A673 (cell line): ENCODE measurements at regions not wholly inside any gene's neighbourhood (a gene's known extent, or its start where the extent isn't known, plus 50 kb on each side); places are given as distances from the start of the nearest gene placed in this dataset.
A peak's percentile ranks its signal among the peaks of the same experiment; 100 is the strongest.

Experiments used
- BruUV-seq: library from RNA; stranded (reverse); fragments of 400-500 nt; replicated peaks from 2 replicates; lab custom pipeline; 2021; lab: Mats Ljungman, UMichigan
- CTCF ChIA-PET: fragments of 300-600 bp; sonication (Branson Sonifier 250); formaldehyde crosslinking; loops from one replicate; lab custom pipeline; 2022; ENCODE audit warnings: antibody characterized with exemption; lab: Charles Lee
- POLR2A ChIA-PET: fragments of 300-600 bp; sonication (Branson Sonifier 250); formaldehyde crosslinking; loops from one replicate; lab custom pipeline; 2022; ENCODE audit warnings: antibody characterized with exemption; ENCODE audit not compliant: low non-redundant PET; lab: Charles Lee
- DNase-seq: peaks from one replicate; pipeline ENCODE4 v3.0.0-alpha.2; 2015; ENCODE audit warnings: low spot score
- H3K27ac ChIP-seq: fragments of 200-600 bp; sonication (generic); 2 replicates; pipeline ENCODE4 v1.5.1; 2016; ENCODE audit warnings: mixed run types, low read depth, mild to moderate bottlenecking, mixed read lengths, antibody characterized with exemption, low read length; ENCODE audit not compliant: poor library complexity, severe bottlenecking
- H3K27me3 ChIP-seq: fragments of 200-600 bp; sonication (generic); replicated peaks from 2 replicates; pipeline ENCODE4 v1.6.1; 2017; ENCODE audit warnings: mixed run types, low read depth, mild to moderate bottlenecking, mixed read lengths, antibody characterized with exemption, low read length; ENCODE audit not compliant: insufficient read depth, poor library complexity
- H3K36me3 ChIP-seq: fragments of 200-600 bp; sonication (generic); 2 replicates; pipeline ENCODE4 v1.6.1; 2016; ENCODE audit warnings: mixed run types, mild to moderate bottlenecking, mixed read lengths, antibody characterized with exemption, low read length; ENCODE audit not compliant: insufficient read depth, poor library complexity, severe bottlenecking
- H3K4me1 ChIP-seq: fragments of 200-600 bp; sonication (generic); 2 replicates; pipeline ENCODE4 v1.6.1; 2017; ENCODE audit warnings: mixed run types, mild to moderate bottlenecking, mixed read lengths, antibody characterized with exemption, low read length; ENCODE audit not compliant: insufficient read depth, poor library complexity, severe bottlenecking
- H3K4me3 ChIP-seq: fragments of 200-600 bp; sonication (generic); 2 replicates; pipeline ENCODE4 v1.5.1; 2016; ENCODE audit warnings: low read depth, mixed run types, mild to moderate bottlenecking, mixed read lengths, low read length; ENCODE audit not compliant: poor library complexity, severe bottlenecking
- H3K9me3 ChIP-seq: fragments of 200-600 bp; sonication (generic); 2 replicates; pipeline ENCODE4 v1.6.1; 2016; ENCODE audit warnings: mixed run types, low read depth, mild to moderate bottlenecking, mixed read lengths, antibody characterized with exemption, low read length; ENCODE audit not compliant: poor library complexity, severe bottlenecking
- EZH2 ChIP-seq: fragments of 200-600 bp; sonication (generic); IDR thresholded peaks from 2 replicates; pipeline ENCODE4 v1.6.1; 2017; ENCODE audit warnings: borderline replicate concordance, low read depth, mild to moderate bottlenecking, mixed read lengths, antibody characterized with exemption, low read length; ENCODE audit not compliant: poor library complexity, severe bottlenecking
- intact Hi-C: fragments of 100-400 bp; cut with micrococcal nuclease; formaldehyde crosslinking; loops from one replicate; pipeline ENCODE4 v1.10.0; 2022; ENCODE audit not compliant: unreplicated experiment
- TF ChIP-seq, protein P1 (sequence below): fragments of 300-800, 200-600 bp; sonication (generic); conservative IDR thresholded peaks from 2 replicates; pipeline ENCODE4 v1.5.1; 2017; ENCODE audit warnings: low read depth, mild to moderate bottlenecking, antibody characterized with exemption, low read length, moderate library complexity, mixed read lengths

DNA sequence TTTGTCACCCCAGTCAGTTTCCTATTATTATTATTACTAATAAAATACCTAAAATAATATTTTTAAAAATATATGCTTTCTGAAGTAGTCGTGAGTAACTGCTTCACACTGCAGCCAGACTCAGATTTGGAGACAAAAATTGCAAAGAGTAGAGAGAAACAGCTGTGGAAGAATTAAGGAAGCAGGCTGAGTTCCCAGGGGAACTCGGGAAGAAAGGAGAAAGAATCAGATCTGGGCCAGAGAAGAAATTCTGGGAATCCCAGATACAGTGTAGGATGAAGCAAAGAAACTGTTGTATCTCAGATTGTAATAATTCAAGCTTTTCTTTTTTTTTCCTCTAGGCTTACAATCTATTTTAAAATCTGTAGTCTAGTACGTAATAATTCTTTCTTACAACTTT, 182.3 kb downstream of the FTCDNL1 start:
- Histone ChIP-seq H3K9me3 (no peaks in the 10 kb centered on the region), H3K27me3 (peaks cover 5% of the 10 kb centered on the region), H3K36me3 (no peaks in the 10 kb centered on the region), H3K27ac (no peak overlapping the region), H3K4me3 (no peak overlapping the region), H3K4me1 (peaks cover 12% of the 10 kb centered on the region)
- ChIA-PET CTCF (no interaction called here), POLR2A (no interaction called here)
- intact Hi-C loops = no loop called here
- DNase-seq = no peak
- no peak for TF ChIP-seq EZH2
- TF ChIP-seq, protein P1, sequence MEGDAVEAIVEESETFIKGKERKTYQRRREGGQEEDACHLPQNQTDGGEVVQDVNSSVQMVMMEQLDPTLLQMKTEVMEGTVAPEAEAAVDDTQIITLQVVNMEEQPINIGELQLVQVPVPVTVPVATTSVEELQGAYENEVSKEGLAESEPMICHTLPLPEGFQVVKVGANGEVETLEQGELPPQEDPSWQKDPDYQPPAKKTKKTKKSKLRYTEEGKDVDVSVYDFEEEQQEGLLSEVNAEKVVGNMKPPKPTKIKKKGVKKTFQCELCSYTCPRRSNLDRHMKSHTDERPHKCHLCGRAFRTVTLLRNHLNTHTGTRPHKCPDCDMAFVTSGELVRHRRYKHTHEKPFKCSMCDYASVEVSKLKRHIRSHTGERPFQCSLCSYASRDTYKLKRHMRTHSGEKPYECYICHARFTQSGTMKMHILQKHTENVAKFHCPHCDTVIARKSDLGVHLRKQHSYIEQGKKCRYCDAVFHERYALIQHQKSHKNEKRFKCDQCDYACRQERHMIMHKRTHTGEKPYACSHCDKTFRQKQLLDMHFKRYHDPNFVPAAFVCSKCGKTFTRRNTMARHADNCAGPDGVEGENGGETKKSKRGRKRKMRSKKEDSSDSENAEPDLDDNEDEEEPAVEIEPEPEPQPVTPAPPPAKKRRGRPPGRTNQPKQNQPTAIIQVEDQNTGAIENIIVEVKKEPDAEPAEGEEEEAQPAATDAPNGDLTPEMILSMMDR = no peak
- BruUV-seq = no TSS peak

DNA sequence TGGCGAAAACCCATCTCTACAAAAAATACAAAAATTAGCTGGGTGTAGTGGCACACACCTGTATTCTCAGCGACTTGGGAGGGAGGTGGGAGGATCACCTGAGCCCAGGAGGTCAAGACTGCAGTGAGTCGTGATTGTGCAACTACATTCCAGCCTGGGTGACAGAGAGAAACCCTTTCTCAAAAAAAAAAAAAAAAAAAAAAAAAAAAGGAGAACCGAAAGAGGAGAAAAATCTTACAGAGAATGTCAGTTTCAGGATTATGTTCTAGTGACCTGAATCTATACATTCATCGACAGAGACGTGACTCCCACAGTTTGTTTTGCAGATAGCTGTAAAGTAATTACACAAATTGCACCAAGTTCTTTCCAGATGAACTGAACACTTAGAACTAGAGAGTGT, 187.8 kb downstream of the FTCDNL1 start:
- Histone ChIP-seq H3K9me3 (no peaks in the 10 kb centered on the region), H3K36me3 (no peaks in the 10 kb centered on the region), H3K27me3 (no peaks in the 10 kb centered on the region), H3K4me1 (peaks cover 23% of the 10 kb centered on the region), H3K27ac (no peak overlapping the region), H3K4me3 (no peak overlapping the region)
- TF ChIP-seq EZH2 = no peak
- TF ChIP-seq, protein P1 = no peak
- ChIA-PET POLR2A (no interaction called here), CTCF (no interaction called here)
- DNase-seq = no peak
- intact Hi-C loops = no loop called here
- BruUV-seq = no TSS peak

GRCh38 chr2:199662255-199662654, 188.7 kb downstream of the FTCDNL1 start:
- Histone ChIP-seq H3K36me3 (no peaks in the 10 kb centered on the region), H3K9me3 (no peaks in the 10 kb centered on the region), H3K27ac (no peak overlapping the region), H3K4me1 (peaks cover 23% of the 10 kb centered on the region), H3K27me3 (no peaks in the 10 kb centered on the region), H3K4me3 (no peak overlapping the region)
- ChIA-PET CTCF (no interaction called here), POLR2A (no interaction called here)
- no TSS peak for BruUV-seq
- intact Hi-C loops = no loop called here
- no peak for TF ChIP-seq EZH2
- TF ChIP-seq, protein P1 = no peak
- DNase-seq = peak; percentile 87
